ENCODE measurements at regions not wholly inside any gene's neighbourhood (a gene's known extent, or its start where the extent isn't known, plus 50 kb on each side); places are given as distances from the start of the nearest gene placed in this dataset.

GRCh38 chr14:95466506-95466905, 49.9 kb downstream of the SYNE3 start:
- Mint-ChIP-seq H3K27ac (no peak overlapping the region), H3K9me3 (no peaks in the 10 kb centered on the region), H3K27me3 (ENCODE audit: low read depth) (no peaks in the 10 kb centered on the region), H3K4me3 (no peak overlapping the region), H3K4me1 (ENCODE audit: low read depth) (peaks cover 35% of the 10 kb centered on the region), H3K36me3 (ENCODE audit: low read depth) (peaks cover 62% of the 10 kb centered on the region)
- DNase-seq (ENCODE audit: low spot score) = no peak

DNA sequence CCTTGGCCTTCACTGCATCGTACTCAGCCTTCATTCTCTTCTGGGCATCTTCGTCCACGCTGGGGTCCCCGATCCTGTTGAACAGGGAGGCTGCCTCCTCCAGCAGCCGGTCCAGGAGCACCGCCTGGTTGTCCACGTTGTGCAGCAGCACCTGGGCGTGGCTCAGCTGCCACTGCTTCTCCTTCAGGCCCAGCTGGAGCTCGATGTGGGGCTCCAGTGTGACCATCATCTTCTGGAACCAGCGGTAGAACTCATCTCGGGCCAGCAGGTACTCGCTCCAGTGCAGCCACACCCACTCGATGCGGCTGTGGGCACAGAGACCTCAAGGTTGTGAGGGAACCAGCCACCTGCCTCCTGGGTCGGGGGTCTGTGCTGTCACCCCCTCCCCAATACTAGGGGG, 50.5 kb downstream of the SYNE3 start:
- Mint-ChIP-seq H3K27ac (no peak overlapping the region), H3K4me1 (ENCODE audit: low read depth) (peaks cover 35% of the 10 kb centered on the region), H3K4me3 (no peak overlapping the region), H3K36me3 (ENCODE audit: low read depth) (peaks cover 62% of the 10 kb centered on the region), H3K9me3 (no peaks in the 10 kb centered on the region), H3K27me3 (ENCODE audit: low read depth) (no peaks in the 10 kb centered on the region)
- DNase-seq (ENCODE audit: low spot score) = no peak

DNA sequence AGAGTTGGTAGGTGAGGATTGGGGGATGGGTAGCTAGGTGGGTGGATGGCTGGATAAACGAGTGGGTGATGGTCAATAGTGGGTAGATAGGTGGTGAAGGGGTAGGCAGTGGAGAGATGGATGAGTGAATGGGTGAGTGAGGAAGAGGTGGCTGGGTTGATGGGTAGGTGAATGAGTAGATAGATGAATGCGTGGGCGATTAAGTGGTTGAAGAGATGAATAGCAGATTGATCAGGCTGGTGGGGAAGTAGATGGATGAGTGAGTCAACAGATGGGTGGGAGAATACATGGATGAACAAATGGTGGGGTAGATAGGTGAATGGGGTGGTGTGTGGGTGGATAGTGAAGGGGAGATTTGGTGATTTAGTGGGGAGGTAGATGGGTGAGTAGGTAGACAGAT, 51.1 kb downstream of the SYNE3 start:
- no peak for DNase-seq (ENCODE audit: low spot score)
- H3K36me3 Mint-ChIP-seq (ENCODE audit: low read depth) = peaks cover 64% of the 10 kb centered on the region
- peaks cover 35% of the 10 kb centered on the region for H3K4me1 Mint-ChIP-seq (ENCODE audit: low read depth)

DNA sequence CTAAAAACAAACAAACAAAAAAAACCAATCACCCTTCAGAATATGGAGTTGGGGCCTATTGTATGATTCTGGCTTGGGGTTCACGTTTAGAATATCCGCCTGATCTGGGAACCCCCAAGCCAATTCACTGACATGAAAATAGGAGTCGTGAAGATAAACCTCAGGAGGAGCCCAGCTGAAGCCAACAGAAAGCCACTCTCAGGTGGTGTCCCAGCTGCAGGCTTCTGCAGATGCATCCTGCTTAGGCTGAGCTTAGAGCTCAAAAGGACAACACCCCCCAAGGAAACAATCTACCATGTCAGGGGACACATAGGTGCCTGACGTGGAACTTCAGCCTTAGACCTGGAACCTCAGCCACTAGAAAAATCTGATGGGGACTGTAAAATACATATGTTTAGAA, 51.9 kb downstream of the SYNE3 start:
- peak overlapping the region; percentile 45 for H3K4me3 Mint-ChIP-seq
- H3K36me3 Mint-ChIP-seq (ENCODE audit: low read depth) = peaks cover 61% of the 10 kb centered on the region
- H3K27ac Mint-ChIP-seq = peak overlapping the region; percentile 70
- no peak for DNase-seq (ENCODE audit: low spot score)
- H3K9me3 Mint-ChIP-seq = no peaks in the 10 kb centered on the region
- no peaks in the 10 kb centered on the region for H3K27me3 Mint-ChIP-seq (ENCODE audit: low read depth)
- peaks cover 35% of the 10 kb centered on the region for H3K4me1 Mint-ChIP-seq (ENCODE audit: low read depth)

More for the DNA sequence above, 51.1 kb downstream of the SYNE3 start:
- peak overlapping the region; percentile 70 for H3K27ac Mint-ChIP-seq
- no peaks in the 10 kb centered on the region for H3K9me3 Mint-ChIP-seq
- no peaks in the 10 kb centered on the region for H3K27me3 Mint-ChIP-seq (ENCODE audit: low read depth)
- no peak overlapping the region for H3K4me3 Mint-ChIP-seq

DNA sequence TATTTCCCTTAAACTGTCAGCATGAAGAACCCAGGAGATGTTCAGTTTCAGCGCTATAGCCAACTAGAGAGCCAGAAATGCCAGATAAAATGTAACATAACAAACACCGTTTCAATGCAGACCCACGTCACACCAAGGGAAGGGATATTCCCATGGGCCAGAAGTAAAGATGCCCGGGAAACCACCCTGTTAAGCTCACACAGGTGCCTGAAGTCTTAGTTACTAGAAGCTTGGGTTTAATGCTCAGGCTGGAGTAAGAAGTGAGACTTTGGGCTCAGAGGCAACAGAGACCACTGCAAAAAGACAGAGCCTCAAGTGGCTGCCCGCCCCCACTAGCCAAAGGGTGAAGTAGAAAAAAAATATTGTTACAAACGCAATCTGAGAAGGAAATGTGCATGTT, 52.3 kb downstream of the SYNE3 start:
- Mint-ChIP-seq H3K4me3 (peak overlapping the region; percentile 30), H3K27me3 (ENCODE audit: low read depth) (no peaks in the 10 kb centered on the region), H3K36me3 (ENCODE audit: low read depth) (peaks cover 63% of the 10 kb centered on the region), H3K9me3 (no peaks in the 10 kb centered on the region), H3K27ac (peak overlapping the region; percentile 70), H3K4me1 (ENCODE audit: low read depth) (peaks cover 35% of the 10 kb centered on the region)
- no peak for DNase-seq (ENCODE audit: low spot score)

DNA sequence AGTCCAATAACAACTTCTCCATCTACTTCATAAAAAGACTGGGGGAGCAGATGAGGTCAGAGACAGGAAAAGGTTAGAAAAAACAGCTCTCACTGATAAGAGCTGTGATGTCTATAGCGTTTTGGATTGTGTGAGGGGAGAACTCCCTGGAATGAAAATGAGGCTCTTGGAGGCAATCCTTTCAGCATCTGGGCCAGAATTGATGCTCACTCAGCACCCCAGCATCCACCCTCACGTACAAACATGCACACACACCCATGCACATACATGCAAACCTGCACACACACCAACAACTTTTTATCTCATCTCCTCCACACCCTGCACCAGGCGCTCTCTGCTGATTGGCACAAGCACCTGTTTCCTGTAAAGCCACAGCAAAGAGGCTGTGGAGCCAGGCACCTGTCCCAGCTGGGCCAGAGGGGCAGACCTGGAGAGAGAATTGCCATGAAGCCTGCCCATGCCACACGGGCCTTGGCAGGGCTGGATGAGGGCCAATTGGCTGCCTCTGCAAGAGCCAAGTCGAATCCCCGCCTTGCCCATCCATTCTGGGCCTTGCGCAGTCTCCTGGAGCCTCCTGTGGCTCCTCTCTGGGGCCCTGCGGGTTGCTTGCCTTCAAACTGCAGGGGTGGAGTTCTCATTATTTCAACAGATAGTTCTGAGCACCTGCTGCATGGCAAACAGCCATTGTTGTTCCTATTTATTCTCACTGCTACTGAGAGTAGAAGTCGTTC, 53.1 kb downstream of the SYNE3 start:
- H3K4me3 Mint-ChIP-seq = peak overlapping the region; percentile 30
- H3K4me1 Mint-ChIP-seq (ENCODE audit: low read depth) = peaks cover 35% of the 10 kb centered on the region
- DNase-seq (ENCODE audit: low spot score) = no peak
- H3K27me3 Mint-ChIP-seq (ENCODE audit: low read depth) = no peaks in the 10 kb centered on the region
- no peaks in the 10 kb centered on the region for H3K9me3 Mint-ChIP-seq
- peaks cover 60% of the 10 kb centered on the region for H3K36me3 Mint-ChIP-seq (ENCODE audit: low read depth)
- peak overlapping the region; percentile 70 for H3K27ac Mint-ChIP-seq

DNA sequence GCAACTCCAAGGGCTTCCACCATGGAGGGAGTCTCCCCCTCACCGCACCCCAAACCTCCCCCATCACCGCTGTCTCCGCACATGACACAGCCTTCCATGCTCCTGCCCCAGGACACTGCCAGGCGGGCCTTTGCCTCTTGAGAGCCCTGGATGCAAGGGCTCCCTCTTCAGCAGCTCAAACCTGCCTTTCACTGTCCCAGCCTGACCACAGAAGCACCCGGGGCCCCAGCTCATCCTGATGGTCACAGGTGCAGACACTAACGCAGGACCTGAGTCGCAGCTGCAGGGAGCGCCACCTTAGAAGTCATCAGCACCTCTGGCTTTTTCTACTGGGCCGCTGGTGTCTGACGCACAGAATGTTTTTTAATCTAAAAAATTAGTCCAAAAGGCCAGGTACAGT, 54.0 kb downstream of the SYNE3 start:
- H3K4me1 Mint-ChIP-seq (ENCODE audit: low read depth) = peaks cover 35% of the 10 kb centered on the region

DNA sequence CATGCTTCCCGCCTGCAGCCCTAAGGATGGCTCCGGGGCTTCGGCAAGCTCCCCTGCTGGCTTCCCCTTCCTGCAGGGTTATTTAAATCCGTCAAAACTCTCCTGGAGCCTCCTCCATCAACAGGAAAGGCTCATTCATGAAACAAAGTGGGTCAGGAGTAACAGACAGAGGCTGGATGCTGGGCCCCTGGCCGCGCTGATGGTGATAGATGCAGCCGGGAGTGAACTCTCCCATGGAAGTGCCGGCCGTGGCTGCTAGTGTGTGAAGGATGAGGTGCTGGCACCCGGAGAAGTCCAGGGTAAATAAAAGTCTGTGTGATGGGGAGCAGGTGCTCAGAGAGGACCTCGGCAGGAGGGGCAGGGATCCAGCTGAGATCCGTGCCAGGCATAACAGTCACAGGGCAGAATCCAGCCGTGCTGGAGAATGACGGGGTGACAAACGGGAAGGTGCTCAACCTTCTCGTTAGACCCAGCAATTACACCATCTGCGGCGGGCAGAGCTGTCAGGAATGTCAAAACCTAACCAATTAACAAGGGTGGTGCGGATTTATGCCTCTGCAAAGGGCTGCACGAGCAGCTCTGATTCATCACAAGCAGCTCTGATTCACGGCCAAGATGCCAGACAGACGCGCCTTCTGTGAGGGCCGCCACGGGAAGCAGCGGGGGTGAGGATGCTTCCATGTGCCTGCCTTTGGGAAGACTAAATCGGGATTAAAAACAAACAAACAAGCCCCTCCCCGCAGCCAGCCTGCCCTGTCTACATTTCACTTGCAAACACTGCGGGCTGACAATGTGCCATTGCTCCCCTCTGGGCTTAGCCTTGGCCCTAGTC, 55.6 kb downstream of the SYNE3 start:
- H3K4me1 Mint-ChIP-seq (ENCODE audit: low read depth) = peaks cover 35% of the 10 kb centered on the region
- DNase-seq (ENCODE audit: low spot score) = no peak
- no peaks in the 10 kb centered on the region for H3K9me3 Mint-ChIP-seq
- no peaks in the 10 kb centered on the region for H3K27me3 Mint-ChIP-seq (ENCODE audit: low read depth)
- peak overlapping the region; percentile 49 for H3K27ac Mint-ChIP-seq
- peaks cover 55% of the 10 kb centered on the region for H3K36me3 Mint-ChIP-seq (ENCODE audit: low read depth)
- no peak overlapping the region for H3K4me3 Mint-ChIP-seq

More for the DNA sequence above, 54.0 kb downstream of the SYNE3 start:
- Mint-ChIP-seq H3K9me3 (no peaks in the 10 kb centered on the region), H3K27ac (peak overlapping the region; percentile 70), H3K27me3 (ENCODE audit: low read depth) (no peaks in the 10 kb centered on the region), H3K36me3 (ENCODE audit: low read depth) (peaks cover 62% of the 10 kb centered on the region), H3K4me3 (peak overlapping the region; percentile 30)
- DNase-seq (ENCODE audit: low spot score) = no peak

DNA sequence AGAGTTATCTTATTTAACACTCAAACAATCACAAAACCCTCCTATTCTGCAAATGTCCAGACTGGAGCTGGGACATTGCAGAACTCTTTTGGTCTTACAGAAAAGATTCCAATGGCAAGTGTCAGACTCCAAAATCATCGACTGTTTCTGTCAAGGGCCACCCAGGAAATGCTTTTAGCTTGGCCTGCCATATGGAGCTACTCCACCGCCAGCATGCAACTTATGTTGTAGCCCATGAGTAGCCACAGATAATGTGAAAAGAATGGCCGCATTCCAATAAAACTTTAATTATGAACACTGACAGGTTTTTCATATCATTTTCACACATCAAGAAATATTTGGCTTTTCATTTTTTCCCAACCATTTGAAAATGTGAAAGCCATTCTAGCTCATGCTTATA, 57.5 kb downstream of the SYNE3 start:
- Mint-ChIP-seq H3K27ac (no peak overlapping the region), H3K9me3 (no peaks in the 10 kb centered on the region), H3K27me3 (ENCODE audit: low read depth) (no peaks in the 10 kb centered on the region), H3K4me3 (no peak overlapping the region), H3K36me3 (ENCODE audit: low read depth) (peaks cover 48% of the 10 kb centered on the region), H3K4me1 (ENCODE audit: low read depth) (peaks cover 18% of the 10 kb centered on the region)
- DNase-seq (ENCODE audit: low spot score) = no peak

DNA sequence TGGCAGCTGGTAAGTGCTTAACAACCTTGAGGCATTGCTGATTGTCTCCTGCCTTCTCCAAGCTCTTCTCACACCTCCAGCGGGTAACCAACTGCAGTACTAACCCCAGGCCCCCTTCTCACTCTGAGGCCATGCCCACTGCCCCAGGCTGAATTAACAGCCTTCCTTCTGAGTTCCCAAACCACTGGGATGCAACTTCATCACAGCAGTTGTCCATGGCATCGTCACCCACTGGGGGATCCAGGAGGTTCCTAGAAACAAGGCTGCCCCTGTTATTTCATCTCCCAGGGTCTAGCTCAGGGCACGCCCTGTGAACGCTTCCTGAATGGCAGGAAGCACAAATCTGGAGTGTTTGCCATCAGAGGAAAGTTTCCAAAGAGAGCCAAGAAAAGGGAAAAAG, 58.0 kb downstream of the SYNE3 start:
- H3K36me3 Mint-ChIP-seq (ENCODE audit: low read depth) = peaks cover 45% of the 10 kb centered on the region
- H3K4me1 Mint-ChIP-seq (ENCODE audit: low read depth) = peaks cover 14% of the 10 kb centered on the region
- no peak for DNase-seq (ENCODE audit: low spot score)
- H3K27me3 Mint-ChIP-seq (ENCODE audit: low read depth) = no peaks in the 10 kb centered on the region
- no peaks in the 10 kb centered on the region for H3K9me3 Mint-ChIP-seq
- no peak overlapping the region for H3K4me3 Mint-ChIP-seq
- no peak overlapping the region for H3K27ac Mint-ChIP-seq

DNA sequence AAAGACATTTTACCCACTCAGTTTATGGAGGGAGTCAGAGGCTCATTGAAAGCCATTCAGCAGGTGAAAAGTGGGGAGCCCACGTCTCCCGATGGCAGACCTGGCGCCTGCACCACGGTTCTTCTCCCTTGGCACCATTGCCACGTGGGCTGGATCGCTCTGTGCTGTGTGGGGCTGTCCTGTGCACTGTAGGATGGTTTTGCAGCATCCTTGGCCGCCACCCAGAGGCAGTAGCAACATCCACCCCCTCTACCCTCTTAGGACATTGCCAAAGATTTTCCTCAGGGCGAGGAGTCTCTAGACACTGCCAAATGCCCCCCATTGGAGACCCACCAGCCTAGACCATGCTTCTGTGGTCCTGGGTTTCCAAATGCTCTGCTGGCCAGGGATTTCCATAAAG, 60.2 kb downstream of the SYNE3 start:
- peaks cover 44% of the 10 kb centered on the region for H3K36me3 Mint-ChIP-seq (ENCODE audit: low read depth)
- H3K4me3 Mint-ChIP-seq = no peak overlapping the region
- H3K9me3 Mint-ChIP-seq = no peaks in the 10 kb centered on the region
- no peak overlapping the region for H3K27ac Mint-ChIP-seq
- H3K4me1 Mint-ChIP-seq (ENCODE audit: low read depth) = no peaks in the 10 kb centered on the region
- H3K27me3 Mint-ChIP-seq (ENCODE audit: low read depth) = no peaks in the 10 kb centered on the region
- DNase-seq (ENCODE audit: low spot score) = no peak

GRCh38 chr14:95455246-95455645, 61.2 kb downstream of the SYNE3 start:
- H3K27ac Mint-ChIP-seq = peak overlapping the region; percentile 41
- H3K36me3 Mint-ChIP-seq (ENCODE audit: low read depth) = peaks cover 43% of the 10 kb centered on the region
- H3K27me3 Mint-ChIP-seq (ENCODE audit: low read depth) = no peaks in the 10 kb centered on the region
- no peaks in the 10 kb centered on the region for H3K4me1 Mint-ChIP-seq (ENCODE audit: low read depth)
- H3K4me3 Mint-ChIP-seq = no peak overlapping the region
- H3K9me3 Mint-ChIP-seq = no peaks in the 10 kb centered on the region
- no peak for DNase-seq (ENCODE audit: low spot score)

DNA sequence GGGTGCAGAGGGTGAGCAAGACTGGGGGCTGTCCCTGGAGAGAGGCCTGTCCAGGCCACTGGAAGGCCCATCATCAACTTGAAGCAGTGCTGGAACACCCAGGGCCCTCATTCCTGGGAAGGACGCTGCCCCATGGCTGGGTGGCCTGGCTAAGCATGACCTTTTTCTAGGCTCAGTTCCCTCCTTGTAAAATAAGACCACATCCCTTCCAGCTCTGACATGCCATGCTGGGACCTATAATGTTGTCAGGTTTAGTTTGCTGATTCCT, 62.8 kb downstream of the SYNE3 start:
- Mint-ChIP-seq H3K4me1 (ENCODE audit: low read depth) (no peaks in the 10 kb centered on the region), H3K27me3 (ENCODE audit: low read depth) (no peaks in the 10 kb centered on the region), H3K27ac (no peak overlapping the region), H3K36me3 (ENCODE audit: low read depth) (peaks cover 46% of the 10 kb centered on the region), H3K4me3 (no peak overlapping the region), H3K9me3 (no peaks in the 10 kb centered on the region)
- no peak for DNase-seq (ENCODE audit: low spot score)

GRCh38 chr14:95452893-95453712, 63.3 kb downstream of the SYNE3 start:
- H3K9me3 Mint-ChIP-seq = no peaks in the 10 kb centered on the region
- DNase-seq (ENCODE audit: low spot score) = no peak
- H3K27ac Mint-ChIP-seq = no peak overlapping the region
- H3K4me3 Mint-ChIP-seq = no peak overlapping the region
- no peaks in the 10 kb centered on the region for H3K4me1 Mint-ChIP-seq (ENCODE audit: low read depth)
- H3K27me3 Mint-ChIP-seq (ENCODE audit: low read depth) = no peaks in the 10 kb centered on the region
- H3K36me3 Mint-ChIP-seq (ENCODE audit: low read depth) = peaks cover 46% of the 10 kb centered on the region
